ENCODE measurements at regions not wholly inside any gene's neighbourhood (a gene's known extent, or its start where the extent isn't known, plus 50 kb on each side); places are given as distances from the start of the nearest gene placed in this dataset.

GRCh38 chr5:125890511-125890931 is 532.7 kb upstream of the GRAMD2B start:
- DNase-seq = no peak
- Histone ChIP-seq H3K4me3 (no peak overlapping the region), H3K27me3 (no peaks in the 10 kb centered on the region), H3K9me3 (no peaks in the 10 kb centered on the region), H3K36me3 (no peaks in the 10 kb centered on the region), H3K4me1 (peaks cover 0 to 10% (median 5%) of the 10 kb centered on the region in 4 donors), H3K27ac (no peak overlapping the region)
- in situ Hi-C loops (cut with MboI; ENCODE audit: low pct_ligation_motif_present in 1 of 4, low pct_unique_long_range_greater_than_20kb in 1 of 4, low sequenced_read_pairs in 3 of 4) (no loop called here), intact Hi-C loops (cut with DNase I; ENCODE audit: low total_unique reads) (no loop called here)
- TF ChIP-seq POLR2A (IDR thresholded peaks at IDR 0.05) = no peak

- Histone ChIP-seq H3K4me3 (no peak overlapping the region), H3K36me3 (no peaks in the 10 kb centered on the region), H3K4me1 (peaks cover 0 to 15% (median 6%) of the 10 kb centered on the region in 4 donors), H3K27ac (no peak overlapping the region), H3K27me3 (no peaks in the 10 kb centered on the region), H3K9me3 (no peaks in the 10 kb centered on the region)
- intact Hi-C loops (cut with DNase I; ENCODE audit: low total_unique reads) (no loop called here), in situ Hi-C loops (cut with MboI; ENCODE audit: low pct_ligation_motif_present in 1 of 4, low pct_unique_long_range_greater_than_20kb in 1 of 4, low sequenced_read_pairs in 3 of 4) (no loop called here)
- DNase-seq = no peak
- 42 to 50% methylated on average over 2 of the region's 2 CpGs for WGBS, 2 donors (ENCODE audit: low coverage in 1 of 2)
- TF ChIP-seq POLR2AphosphoS5 (IDR thresholded peaks at IDR 0.05) (no peak), POLR2A (IDR thresholded peaks at IDR 0.05) (no peak), CTCF (IDR thresholded peaks at IDR 0.05) (no peak), EP300 (IDR thresholded peaks at IDR 0.05; ENCODE audit: low read depth) (no peak)
Measured at GRCh38 chr5:125891061-125891725, 532.0 kb upstream of the GRAMD2B start.

- H3K4me1 ChIP-seq = peaks cover 0 to 22% (median 9%) of the 10 kb centered on the region in 4 donors
- DNase-seq = no peak
- no peak for TF ChIP-seq CTCF (IDR thresholded peaks at IDR 0.05)
- no peak for TF ChIP-seq POLR2A (IDR thresholded peaks at IDR 0.05)
- TF ChIP-seq POLR2AphosphoS5 (IDR thresholded peaks at IDR 0.05) = no peak
- no peak for TF ChIP-seq EP300 (IDR thresholded peaks at IDR 0.05; ENCODE audit: low read depth)
- H3K36me3 ChIP-seq = no peaks in the 10 kb centered on the region
- intact Hi-C loops (cut with DNase I; ENCODE audit: low total_unique reads) = no loop called here
- no peaks in the 10 kb centered on the region for H3K27me3 ChIP-seq
- no peak overlapping the region for H3K4me3 ChIP-seq
- WGBS, 2 donors (ENCODE audit: low coverage in 1 of 2) = 51 to 67% methylated on average over 1 of the region's 1 CpG
- no peaks in the 10 kb centered on the region for H3K9me3 ChIP-seq
- H3K27ac ChIP-seq = no peak overlapping the region
- in situ Hi-C loops (cut with MboI; ENCODE audit: low pct_ligation_motif_present in 1 of 4, low pct_unique_long_range_greater_than_20kb in 1 of 4, low sequenced_read_pairs in 3 of 4) = no loop called here
Measured at GRCh38 chr5:125894383-125894782, 528.8 kb upstream of the GRAMD2B start.

- Histone ChIP-seq H3K4me1 (peaks cover 0 to 14% (median 5%) of the 10 kb centered on the region in 4 donors), H3K9me3 (peaks cover 0 to 3% of the 10 kb centered on the region in 2 donors), H3K27ac (peak overlapping the region; percentile 29 to 40 (median 36)), H3K4me3 (no peak overlapping the region), H3K36me3 (no peaks in the 10 kb centered on the region), H3K27me3 (no peaks in the 10 kb centered on the region)
- no peak for TF ChIP-seq CTCF (IDR thresholded peaks at IDR 0.05)
- peak in 1 of 3 donors; percentile 62 for TF ChIP-seq POLR2AphosphoS5 (IDR thresholded peaks at IDR 0.05)
- in situ Hi-C loops (cut with MboI; ENCODE audit: low pct_ligation_motif_present in 1 of 4, low pct_unique_long_range_greater_than_20kb in 1 of 4, low sequenced_read_pairs in 3 of 4) (no loop called here), intact Hi-C loops (cut with DNase I; ENCODE audit: low total_unique reads) (no loop called here)
- no peak for DNase-seq
- 36 to 50% methylated on average over 3 of the region's 3 CpGs for WGBS, 2 donors (ENCODE audit: low coverage in 1 of 2)
Measured at GRCh38 chr5:125896368-125896767, 526.8 kb upstream of the GRAMD2B start.

GRCh38 chr5:125897089-125897488 is 526.1 kb upstream of the GRAMD2B start:
- intact Hi-C loops (cut with DNase I; ENCODE audit: low total_unique reads) = no loop called here
- in situ Hi-C loops (cut with MboI; ENCODE audit: low pct_ligation_motif_present in 1 of 4, low pct_unique_long_range_greater_than_20kb in 1 of 4, low sequenced_read_pairs in 3 of 4) = no loop called here

More at GRCh38 chr5:125897089-125897488, 526.1 kb upstream of the GRAMD2B start:
- H3K9me3 ChIP-seq = peaks cover 0 to 3% of the 10 kb centered on the region in 2 donors
- H3K27ac ChIP-seq = peak overlapping the region in 2 of 4 donors; percentile 29 to 39
- no peaks in the 10 kb centered on the region for H3K27me3 ChIP-seq
- no peaks in the 10 kb centered on the region for H3K36me3 ChIP-seq
- DNase-seq = no peak
- TF ChIP-seq POLR2AphosphoS5 (IDR thresholded peaks at IDR 0.05) (no peak), EP300 (IDR thresholded peaks at IDR 0.05; ENCODE audit: low read depth) (no peak), CTCF (IDR thresholded peaks at IDR 0.05) (no peak), POLR2A (IDR thresholded peaks at IDR 0.05) (no peak)
- H3K4me3 ChIP-seq = no peak overlapping the region
- peaks cover 0 to 12% (median 5%) of the 10 kb centered on the region in 4 donors for H3K4me1 ChIP-seq
